ENCODE measurements at regions not wholly inside any gene's neighbourhood (a gene's known extent, or its start where the extent isn't known, plus 50 kb on each side); places are given as distances from the start of the nearest gene placed in this dataset.

DNA sequence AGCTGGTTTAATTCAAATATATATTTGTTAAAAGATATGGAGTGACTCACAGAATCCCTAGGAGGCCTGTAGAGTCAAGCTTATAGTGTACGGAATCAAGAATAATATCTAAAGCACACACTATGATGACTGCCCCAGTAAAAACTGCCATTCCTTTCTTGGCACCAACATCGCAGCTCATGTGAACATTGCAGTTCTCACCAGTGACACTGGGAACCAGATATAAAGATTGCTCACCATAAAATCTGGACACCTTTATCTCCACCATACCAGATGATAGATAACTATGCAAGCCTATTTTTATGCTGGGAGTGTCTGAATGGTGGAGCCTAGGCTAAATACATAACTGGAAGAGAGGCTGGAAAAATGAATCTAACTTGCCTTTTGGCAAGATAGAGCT lies 463.9 kb upstream of the TBX3 start:
- TF ChIP-seq, protein P1, sequence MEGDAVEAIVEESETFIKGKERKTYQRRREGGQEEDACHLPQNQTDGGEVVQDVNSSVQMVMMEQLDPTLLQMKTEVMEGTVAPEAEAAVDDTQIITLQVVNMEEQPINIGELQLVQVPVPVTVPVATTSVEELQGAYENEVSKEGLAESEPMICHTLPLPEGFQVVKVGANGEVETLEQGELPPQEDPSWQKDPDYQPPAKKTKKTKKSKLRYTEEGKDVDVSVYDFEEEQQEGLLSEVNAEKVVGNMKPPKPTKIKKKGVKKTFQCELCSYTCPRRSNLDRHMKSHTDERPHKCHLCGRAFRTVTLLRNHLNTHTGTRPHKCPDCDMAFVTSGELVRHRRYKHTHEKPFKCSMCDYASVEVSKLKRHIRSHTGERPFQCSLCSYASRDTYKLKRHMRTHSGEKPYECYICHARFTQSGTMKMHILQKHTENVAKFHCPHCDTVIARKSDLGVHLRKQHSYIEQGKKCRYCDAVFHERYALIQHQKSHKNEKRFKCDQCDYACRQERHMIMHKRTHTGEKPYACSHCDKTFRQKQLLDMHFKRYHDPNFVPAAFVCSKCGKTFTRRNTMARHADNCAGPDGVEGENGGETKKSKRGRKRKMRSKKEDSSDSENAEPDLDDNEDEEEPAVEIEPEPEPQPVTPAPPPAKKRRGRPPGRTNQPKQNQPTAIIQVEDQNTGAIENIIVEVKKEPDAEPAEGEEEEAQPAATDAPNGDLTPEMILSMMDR (IDR thresholded peaks at IDR 0.05) = no peak
- no peak for TF ChIP-seq POLR2A (IDR thresholded peaks at IDR 0.05)

Data from thyroid gland (tissue), 4 donors.